Fibroblast of gingiva (primary cell): ENCODE measurements at regions not wholly inside any gene's neighbourhood (a gene's known extent, or its start where the extent isn't known, plus 50 kb on each side); places are given as distances from the start of the nearest gene placed in this dataset.

Source experiments
- DNase-seq: peaks from one replicate; pipeline ENCODE4 v3.0.0-alpha.2; 2011; ENCODE audit warnings: low read depth

GRCh38 chr7:46011059-46011458, 90.0 kb upstream of the IGFBP3 start:
- no peak for DNase-seq

GRCh38 chr7:46009211-46009610, 88.1 kb upstream of the IGFBP3 start:
- DNase-seq = no peak

GRCh38 chr7:46007990-46008643, 87.0 kb upstream of the IGFBP3 start:
- peak; percentile 49 for DNase-seq

- no peak for DNase-seq
Measured at GRCh38 chr7:46007194-46007593, 86.1 kb upstream of the IGFBP3 start.

- no peak for DNase-seq
Measured at GRCh38 chr7:46006723-46007122, 85.7 kb upstream of the IGFBP3 start.

- DNase-seq = no peak
Measured at GRCh38 chr7:46006212-46006611, 85.1 kb upstream of the IGFBP3 start.

GRCh38 chr7:46004965-46005364, 83.9 kb upstream of the IGFBP3 start:
- DNase-seq = no peak

GRCh38 chr7:46003896-46004875, 83.1 kb upstream of the IGFBP3 start:
- no peak for DNase-seq

GRCh38 chr7:46003161-46003560, 82.1 kb upstream of the IGFBP3 start:
- DNase-seq = peak; percentile 21

GRCh38 chr7:46000513-46000912, 79.4 kb upstream of the IGFBP3 start:
- no peak for DNase-seq

- DNase-seq = no peak
Measured at GRCh38 chr7:45999541-45999940, 78.5 kb upstream of the IGFBP3 start.

GRCh38 chr7:45998506-45998905, 77.4 kb upstream of the IGFBP3 start:
- DNase-seq = no peak

- no peak for DNase-seq
Measured at GRCh38 chr7:45993621-45994020, 72.5 kb upstream of the IGFBP3 start.

- DNase-seq = no peak
Measured at GRCh38 chr7:45992826-45993225, 71.8 kb upstream of the IGFBP3 start.

- DNase-seq = no peak
Measured at GRCh38 chr7:45990276-45990675, 69.2 kb upstream of the IGFBP3 start.

GRCh38 chr7:45988405-45989057, 67.5 kb upstream of the IGFBP3 start:
- DNase-seq = no peak

- no peak for DNase-seq
Measured at GRCh38 chr7:45987521-45988290, 66.6 kb upstream of the IGFBP3 start.

GRCh38 chr7:45986355-45987298, 65.6 kb upstream of the IGFBP3 start:
- DNase-seq = no peak

- peak; percentile 27 for DNase-seq
Measured at GRCh38 chr7:45985902-45986301, 64.8 kb upstream of the IGFBP3 start.

GRCh38 chr7:45984386-45985295, 63.6 kb upstream of the IGFBP3 start:
- DNase-seq = no peak
